ENCODE measurements at regions not wholly inside any gene's neighbourhood (a gene's known extent, or its start where the extent isn't known, plus 50 kb on each side); places are given as distances from the start of the nearest gene placed in this dataset.

GRCh38 chr11:26777372-26777808 is 55.5 kb upstream of the SLC5A12 start:
- no peak for DNase-seq (ENCODE audit: low read depth)

DNA sequence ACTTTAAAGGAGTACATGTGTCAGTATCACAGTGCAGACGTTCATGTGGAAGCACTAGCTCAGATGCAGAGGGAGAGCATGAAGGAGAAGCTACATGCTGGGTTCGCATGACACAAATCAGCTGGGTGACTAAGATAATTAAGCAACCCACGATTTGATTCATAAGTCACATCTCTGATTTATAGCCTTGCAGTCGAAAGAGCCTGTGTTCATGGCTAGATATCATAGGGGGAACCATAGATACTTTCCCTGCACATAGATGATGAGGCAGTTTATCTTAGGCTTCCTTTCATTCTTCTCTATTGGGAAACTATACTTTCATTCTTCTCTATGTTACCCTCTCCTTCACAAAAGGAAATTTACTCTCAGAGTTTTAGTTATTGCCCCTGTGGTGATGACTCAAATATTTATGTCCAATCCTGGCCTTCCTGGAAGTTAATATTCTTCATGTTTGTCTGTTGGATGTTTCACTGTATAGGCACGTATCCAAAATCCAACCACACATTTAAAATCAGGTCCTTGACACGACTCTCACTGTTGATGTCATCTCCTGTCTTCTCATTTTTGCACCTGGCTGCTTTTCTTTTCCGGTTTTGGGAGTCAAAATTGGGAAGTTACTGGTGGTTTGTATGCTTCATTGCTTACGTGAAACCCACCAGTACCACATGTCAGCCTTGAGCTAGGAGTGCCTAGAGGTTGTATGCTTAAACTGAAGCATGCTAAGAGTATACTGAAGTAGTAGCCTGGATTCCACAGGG is 56.3 kb upstream of the SLC5A12 start:
- peak; percentile 39 for DNase-seq (ENCODE audit: low read depth)

DNA sequence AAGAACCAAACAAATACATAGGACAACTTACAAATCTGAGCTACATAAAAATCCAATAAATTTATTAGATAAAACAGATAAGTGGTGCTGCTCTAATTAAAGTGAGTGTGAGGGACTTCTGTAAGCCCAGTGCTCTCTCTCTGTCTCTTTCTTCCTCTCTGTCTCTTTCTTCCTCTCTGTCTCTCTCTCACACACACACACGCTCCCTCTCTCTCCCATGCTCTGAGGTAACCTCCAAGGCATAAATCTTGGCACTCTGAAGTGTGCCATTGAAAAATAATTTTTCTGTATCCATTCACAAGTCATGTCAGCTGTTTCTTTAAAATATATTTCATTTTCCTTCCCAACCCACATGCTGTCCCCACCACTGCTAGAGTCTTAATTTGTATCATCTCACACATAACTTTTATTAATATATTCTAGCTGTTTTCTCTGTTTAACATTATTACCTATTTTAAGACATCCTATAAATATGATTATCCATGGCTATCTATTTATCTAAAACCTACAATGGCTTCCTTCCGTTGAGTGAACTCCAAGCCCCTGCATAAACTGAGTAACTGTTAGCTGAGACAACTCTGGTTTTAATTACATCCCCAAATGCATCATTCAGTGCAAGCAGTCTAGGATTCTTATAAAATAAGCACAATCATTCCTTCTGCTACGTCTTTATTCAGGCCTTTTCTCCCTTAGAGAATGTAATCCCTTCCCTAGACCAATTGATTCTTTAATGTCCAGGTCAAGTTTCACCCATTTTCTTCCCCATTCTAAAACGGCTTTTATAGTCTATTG is 57.4 kb upstream of the SLC5A12 start:
- DNase-seq (ENCODE audit: low read depth), result no peak

DNA sequence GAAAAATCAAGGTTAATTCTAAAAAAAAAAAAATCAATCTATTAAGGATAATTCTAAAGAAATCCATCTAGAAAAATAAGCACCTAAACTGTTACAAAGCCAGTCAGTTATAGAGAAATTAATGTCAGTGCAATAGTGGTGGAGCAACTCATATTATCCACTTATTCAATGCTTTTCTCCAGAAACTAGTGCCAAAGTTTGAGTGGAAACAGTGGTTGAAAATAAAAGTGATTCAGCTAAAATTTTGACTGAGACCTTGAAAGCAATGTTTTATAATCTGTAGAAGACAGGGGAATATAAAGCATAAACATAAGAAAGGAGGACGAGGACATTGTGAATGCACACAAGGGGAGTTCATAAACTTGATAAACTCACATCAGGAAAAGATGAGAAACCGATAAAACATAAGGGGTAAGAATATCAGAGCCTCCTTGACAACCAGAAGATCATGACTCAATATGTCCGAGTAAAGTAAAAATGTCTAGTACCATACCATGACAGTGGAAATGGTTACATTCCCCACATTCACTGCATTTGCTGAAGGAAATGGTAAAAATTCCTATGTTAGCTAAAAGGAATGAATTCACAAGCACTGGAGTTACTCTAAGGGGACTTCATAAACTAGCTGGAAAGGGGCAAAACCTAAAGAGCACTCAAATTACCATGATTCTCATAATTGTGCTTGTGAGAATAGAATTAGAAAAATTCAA is 58.7 kb upstream of the SLC5A12 start:
- no peak for DNase-seq (ENCODE audit: low read depth)

DNA sequence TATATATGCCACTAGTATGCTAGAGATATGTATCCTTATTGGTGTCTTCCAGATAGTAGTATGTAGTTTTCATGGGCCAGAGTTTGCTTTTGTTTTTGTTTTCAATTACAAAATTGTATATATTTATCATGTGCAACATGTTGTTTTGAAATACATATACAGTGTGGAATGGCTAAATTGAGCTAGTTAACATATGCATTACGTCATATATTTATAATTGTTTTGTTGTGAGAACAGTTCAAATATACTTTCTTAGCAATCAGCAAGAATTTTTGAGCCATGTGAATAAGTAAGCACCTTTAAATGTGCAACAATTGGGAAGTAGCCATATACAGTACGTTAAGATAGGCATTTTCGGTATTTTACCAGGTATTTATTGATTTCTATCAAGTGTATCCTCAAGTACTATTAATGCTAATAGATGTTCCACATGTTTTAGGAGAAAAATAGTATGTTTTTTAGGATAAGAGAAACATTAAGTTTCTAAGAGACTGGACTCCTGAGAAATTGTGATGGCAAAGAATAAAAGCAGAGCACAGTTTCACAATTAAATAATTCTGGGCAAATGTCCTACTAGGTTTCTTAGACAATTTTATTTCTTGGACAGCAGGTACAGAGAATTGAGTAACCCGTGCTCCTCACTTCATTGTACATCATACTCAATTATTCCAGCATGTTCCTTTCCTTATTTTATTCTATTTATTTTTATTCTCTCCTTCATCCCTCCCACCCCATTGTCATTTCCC is 60.5 kb upstream of the SLC5A12 start:
- DNase-seq (ENCODE audit: low read depth), result no peak

DNA sequence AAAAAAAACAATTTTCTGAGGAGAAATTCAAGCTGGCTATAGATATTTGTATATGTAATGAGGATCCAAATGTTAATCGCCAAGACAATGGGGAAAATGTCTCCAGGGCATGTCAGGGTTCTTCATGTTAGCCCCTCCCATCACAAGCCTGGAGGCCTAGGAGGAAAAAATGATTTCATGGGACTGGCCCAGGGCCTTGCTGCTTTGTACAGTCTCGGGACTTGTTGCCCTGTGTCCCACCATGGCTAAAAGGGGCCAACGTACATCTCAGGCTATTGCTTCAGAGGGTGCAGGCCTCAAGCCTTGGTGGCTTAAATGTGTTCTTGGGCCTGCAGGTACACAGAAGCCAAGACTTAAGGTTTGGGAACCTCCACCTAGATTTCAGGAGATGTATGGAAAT is 62.1 kb upstream of the SLC5A12 start:
- DNase-seq (ENCODE audit: low read depth), result no peak

DNA sequence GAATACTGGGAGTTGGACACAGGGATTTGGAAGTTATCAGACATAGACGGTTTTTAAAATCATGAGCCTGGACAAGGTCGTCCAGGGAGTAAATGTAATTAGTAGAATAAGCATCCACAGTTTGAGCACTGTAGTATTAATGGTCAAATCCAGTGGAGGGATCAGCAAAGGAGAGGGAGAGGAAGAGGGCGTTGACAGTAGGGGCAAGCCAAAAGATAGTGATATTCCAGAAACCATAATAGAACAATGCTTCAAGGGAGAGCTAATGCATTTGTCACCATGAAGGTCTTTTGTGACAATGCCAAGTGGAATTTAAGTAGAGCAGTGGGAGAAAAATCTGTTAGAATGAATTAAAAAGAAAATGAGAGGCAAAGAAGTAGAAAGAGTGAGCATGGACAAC is 68.9 kb upstream of the SLC5A12 start:
- DNase-seq (ENCODE audit: low read depth), result no peak

GRCh38 chr11:26792941-26793340 is 71.1 kb upstream of the SLC5A12 start:
- DNase-seq (ENCODE audit: low read depth), result no peak

GRCh38 chr11:26793487-26793886 is 71.6 kb upstream of the SLC5A12 start:
- no peak for DNase-seq (ENCODE audit: low read depth)

GRCh38 chr11:26801601-26802000 is 79.7 kb upstream of the SLC5A12 start:
- no peak for DNase-seq (ENCODE audit: low read depth)

DNA sequence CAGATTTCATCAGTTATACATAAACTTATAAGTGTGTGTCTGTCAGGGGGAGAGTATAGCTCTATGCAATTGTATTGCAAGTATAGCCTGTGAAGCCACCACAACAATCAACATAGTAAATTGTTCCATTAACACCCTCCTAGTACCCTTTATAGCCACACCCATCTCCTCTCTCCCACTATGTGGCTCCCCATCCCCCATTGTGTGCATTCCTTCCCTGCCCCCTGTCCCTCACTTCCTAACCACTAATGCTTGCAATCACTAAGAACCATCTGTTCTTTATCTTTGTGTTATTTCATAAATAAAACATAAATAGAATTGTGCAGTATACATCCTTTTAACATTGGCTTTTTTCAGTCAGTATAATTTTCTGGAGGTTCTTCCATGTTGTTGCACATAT is 83.1 kb upstream of the SLC5A12 start:
- DNase-seq (ENCODE audit: low read depth), result no peak

DNA sequence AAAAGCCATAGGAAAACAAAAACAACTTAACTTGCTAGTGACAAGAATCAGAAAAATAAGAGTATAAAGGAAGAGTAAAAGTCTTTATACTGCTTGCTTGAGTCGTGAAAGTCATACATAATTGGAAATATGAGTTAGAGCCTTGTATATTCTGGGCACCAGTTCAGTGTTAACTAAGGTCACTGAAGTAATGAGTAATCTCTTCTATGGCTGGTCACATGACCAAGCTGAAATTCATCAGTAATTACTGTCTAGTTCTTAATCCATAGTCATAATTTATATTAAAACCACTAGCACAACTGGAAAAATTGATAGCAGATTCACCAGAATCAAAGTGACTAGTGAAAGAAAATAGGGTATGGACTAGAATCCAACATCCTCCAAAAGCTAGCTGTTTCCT is 84.4 kb upstream of the SLC5A12 start:
- no peak for DNase-seq (ENCODE audit: low read depth)

GRCh38 chr11:26820739-26821138 is 98.9 kb upstream of the SLC5A12 start:
- peak; percentile 6 for DNase-seq (ENCODE audit: low read depth)

DNA sequence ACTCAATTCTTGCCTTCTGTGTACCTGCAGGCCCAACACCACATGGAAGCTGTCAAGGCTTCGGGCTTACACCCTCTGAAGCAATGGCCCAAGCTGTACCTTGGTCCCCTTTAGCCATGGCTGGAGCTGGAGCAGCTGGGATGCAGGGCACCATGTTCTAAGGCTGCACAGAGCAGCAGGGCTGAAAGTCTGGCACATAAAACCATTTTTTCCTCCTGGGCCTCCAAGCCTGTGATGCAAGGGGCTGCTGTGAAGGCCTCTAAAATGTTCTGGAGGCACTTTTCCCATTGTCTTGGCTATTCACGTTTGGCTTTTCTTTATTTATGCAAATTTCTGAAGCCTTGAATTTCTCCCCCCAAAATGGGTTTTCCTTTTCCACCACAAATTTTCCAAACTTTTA is 102.1 kb upstream of the SLC5A12 start:
- no peak for DNase-seq (ENCODE audit: low read depth)

- no peak for DNase-seq (ENCODE audit: low read depth)
These were observed 105.8 kb upstream of the SLC5A12 start for GRCh38 chr11:26827567-26828081.

GRCh38 chr11:26828288-26828687 is 106.4 kb upstream of the SLC5A12 start:
- DNase-seq (ENCODE audit: low read depth), result no peak

- no peak for DNase-seq (ENCODE audit: low read depth)
These were observed 108.4 kb upstream of the SLC5A12 start for GRCh38 chr11:26830218-26830617.

- DNase-seq (ENCODE audit: low read depth), result no peak
These were observed 108.9 kb upstream of the SLC5A12 start for GRCh38 chr11:26830757-26831156.

- no peak for DNase-seq (ENCODE audit: low read depth)
These were observed 112.7 kb upstream of the SLC5A12 start for GRCh38 chr11:26834601-26835000.

GRCh38 chr11:26835611-26836010 is 113.8 kb upstream of the SLC5A12 start:
- DNase-seq (ENCODE audit: low read depth), result no peak

- DNase-seq (ENCODE audit: low read depth), result no peak
These were observed 115.3 kb upstream of the SLC5A12 start for GRCh38 chr11:26837154-26837553.

Data from ELR (cell line).